Liver (tissue), 3 donors: ENCODE measurements at regions not wholly inside any gene's neighbourhood (a gene's known extent, or its start where the extent isn't known, plus 50 kb on each side); places are given as distances from the start of the nearest gene placed in this dataset.

Experiments used
- EGR1 ChIP-seq, 2 donors: IDR thresholded peaks; 2 replicates each; pipeline ENCODE4 v1.6.1; 2016 to 2018; ENCODE audit warnings: antibody characterized with exemption in 2 of 2, low read depth in 2 of 2
- GABPA ChIP-seq, 2 donors: IDR thresholded peaks in 1 of 2; conservative IDR thresholded peaks in 1 of 2; 2 replicates each; pipeline ENCODE4 v1.6.1; 2016; ENCODE audit warnings: antibody characterized with exemption in 2 of 2, mild to moderate bottlenecking in 1 of 2, moderate library complexity in 1 of 2
- JUND ChIP-seq, 2 donors: IDR thresholded peaks; 2 replicates each; pipeline ENCODE4 v1.6.1; 2016; ENCODE audit warnings: antibody characterized with exemption in 2 of 2
- RAD21 ChIP-seq, 2 donors: IDR thresholded peaks; 2 replicates each; pipeline ENCODE4 v1.6.1; 2016; ENCODE audit warnings: antibody characterized with exemption in 2 of 2, mild to moderate bottlenecking in 2 of 2
- SP1 ChIP-seq: IDR thresholded peaks from 2 replicates; pipeline ENCODE4 v1.6.1; 2018; ENCODE audit warnings: antibody characterized with exemption, mild to moderate bottlenecking
- TAF1 ChIP-seq: conservative IDR thresholded peaks from 2 replicates; pipeline ENCODE4 v1.6.1; 2016; ENCODE audit warnings: antibody characterized with exemption, mild to moderate bottlenecking
- YY1 ChIP-seq: IDR thresholded peaks from 2 replicates; pipeline ENCODE4 v1.6.1; 2016; ENCODE audit warnings: antibody characterized with exemption, mild to moderate bottlenecking
- TF ChIP-seq, protein P1 (sequence below): fragments of 150-350 bp; IDR thresholded peaks from 2 replicates; pipeline ENCODE4 v1.5.1; 2017; ENCODE audit warnings: improper control_type of control experiment, low read depth, low read length; ENCODE audit not compliant: missing input control
- TF ChIP-seq, protein P2 (sequence below): IDR thresholded peaks from 2 replicates; pipeline ENCODE4 v1.6.1; 2016; ENCODE audit warnings: antibody characterized with exemption
- TF ChIP-seq, protein P3 (sequence below): IDR thresholded peaks from 2 replicates; pipeline ENCODE4 v1.6.1; 2016; ENCODE audit warnings: antibody characterized with exemption
- donor health status: healthy.
- donor health status: healthy.

DNA sequence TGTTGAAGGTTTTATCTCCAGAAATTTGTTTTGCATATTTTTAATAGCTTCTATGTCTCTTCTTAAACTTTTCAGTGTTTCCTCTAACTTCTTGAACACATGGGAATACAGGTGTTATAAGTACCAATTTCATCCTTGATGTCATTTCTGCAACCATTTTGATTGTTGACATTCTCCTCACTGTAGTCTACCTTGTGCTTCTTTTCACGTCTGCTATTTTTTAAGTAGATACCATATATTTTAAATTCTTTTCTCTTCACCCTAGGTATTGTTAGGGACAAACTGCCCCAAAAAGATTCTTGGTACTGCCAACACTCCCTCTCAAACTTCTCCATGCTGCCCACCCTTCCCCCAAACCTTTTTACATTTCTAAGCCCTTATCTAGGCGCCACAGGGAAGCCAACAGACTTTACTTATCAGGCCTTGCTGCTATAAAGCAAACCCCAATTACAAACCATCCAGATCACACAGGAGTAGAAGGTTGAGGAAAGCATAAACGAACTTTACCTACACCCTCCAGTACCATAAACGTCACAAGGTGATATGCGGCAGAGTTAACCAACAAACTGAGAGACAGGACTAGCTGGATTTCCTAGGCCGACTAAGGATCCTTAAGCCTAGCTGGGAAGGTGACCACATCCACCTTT is 1165.3 kb downstream of the TAF11L14 start:
- TF ChIP-seq, protein P1, sequence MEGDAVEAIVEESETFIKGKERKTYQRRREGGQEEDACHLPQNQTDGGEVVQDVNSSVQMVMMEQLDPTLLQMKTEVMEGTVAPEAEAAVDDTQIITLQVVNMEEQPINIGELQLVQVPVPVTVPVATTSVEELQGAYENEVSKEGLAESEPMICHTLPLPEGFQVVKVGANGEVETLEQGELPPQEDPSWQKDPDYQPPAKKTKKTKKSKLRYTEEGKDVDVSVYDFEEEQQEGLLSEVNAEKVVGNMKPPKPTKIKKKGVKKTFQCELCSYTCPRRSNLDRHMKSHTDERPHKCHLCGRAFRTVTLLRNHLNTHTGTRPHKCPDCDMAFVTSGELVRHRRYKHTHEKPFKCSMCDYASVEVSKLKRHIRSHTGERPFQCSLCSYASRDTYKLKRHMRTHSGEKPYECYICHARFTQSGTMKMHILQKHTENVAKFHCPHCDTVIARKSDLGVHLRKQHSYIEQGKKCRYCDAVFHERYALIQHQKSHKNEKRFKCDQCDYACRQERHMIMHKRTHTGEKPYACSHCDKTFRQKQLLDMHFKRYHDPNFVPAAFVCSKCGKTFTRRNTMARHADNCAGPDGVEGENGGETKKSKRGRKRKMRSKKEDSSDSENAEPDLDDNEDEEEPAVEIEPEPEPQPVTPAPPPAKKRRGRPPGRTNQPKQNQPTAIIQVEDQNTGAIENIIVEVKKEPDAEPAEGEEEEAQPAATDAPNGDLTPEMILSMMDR: no peak
- TF ChIP-seq SP1: no peak
- no peak for TF ChIP-seq GABPA (IDR thresholded peaks at IDR 0.05 in 1 of 2, conservative IDR thresholded peaks at IDR 0.05 in 1 of 2)
- no peak for TF ChIP-seq YY1
- no peak for TF ChIP-seq JUND (IDR thresholded peaks at IDR 0.05)
- TF ChIP-seq TAF1: no peak
- TF ChIP-seq RAD21 (IDR thresholded peaks at IDR 0.05): no peak
- no peak for TF ChIP-seq EGR1 (IDR thresholded peaks at IDR 0.05; ENCODE audit: low read depth in 2 of 2)
- TF ChIP-seq, protein P2, sequence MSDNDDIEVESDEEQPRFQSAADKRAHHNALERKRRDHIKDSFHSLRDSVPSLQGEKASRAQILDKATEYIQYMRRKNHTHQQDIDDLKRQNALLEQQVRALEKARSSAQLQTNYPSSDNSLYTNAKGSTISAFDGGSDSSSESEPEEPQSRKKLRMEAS: no peak
- TF ChIP-seq, protein P3, sequence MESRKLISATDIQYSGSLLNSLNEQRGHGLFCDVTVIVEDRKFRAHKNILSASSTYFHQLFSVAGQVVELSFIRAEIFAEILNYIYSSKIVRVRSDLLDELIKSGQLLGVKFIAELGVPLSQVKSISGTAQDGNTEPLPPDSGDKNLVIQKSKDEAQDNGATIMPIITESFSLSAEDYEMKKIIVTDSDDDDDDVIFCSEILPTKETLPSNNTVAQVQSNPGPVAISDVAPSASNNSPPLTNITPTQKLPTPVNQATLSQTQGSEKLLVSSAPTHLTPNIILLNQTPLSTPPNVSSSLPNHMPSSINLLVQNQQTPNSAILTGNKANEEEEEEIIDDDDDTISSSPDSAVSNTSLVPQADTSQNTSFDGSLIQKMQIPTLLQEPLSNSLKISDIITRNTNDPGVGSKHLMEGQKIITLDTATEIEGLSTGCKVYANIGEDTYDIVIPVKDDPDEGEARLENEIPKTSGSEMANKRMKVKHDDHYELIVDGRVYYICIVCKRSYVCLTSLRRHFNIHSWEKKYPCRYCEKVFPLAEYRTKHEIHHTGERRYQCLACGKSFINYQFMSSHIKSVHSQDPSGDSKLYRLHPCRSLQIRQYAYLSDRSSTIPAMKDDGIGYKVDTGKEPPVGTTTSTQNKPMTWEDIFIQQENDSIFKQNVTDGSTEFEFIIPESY: no peak
